ENCODE measurements at regions not wholly inside any gene's neighbourhood (a gene's known extent, or its start where the extent isn't known, plus 50 kb on each side); places are given as distances from the start of the nearest gene placed in this dataset.
A peak's percentile ranks its signal among the peaks of the same experiment; 100 is the strongest.

DNA sequence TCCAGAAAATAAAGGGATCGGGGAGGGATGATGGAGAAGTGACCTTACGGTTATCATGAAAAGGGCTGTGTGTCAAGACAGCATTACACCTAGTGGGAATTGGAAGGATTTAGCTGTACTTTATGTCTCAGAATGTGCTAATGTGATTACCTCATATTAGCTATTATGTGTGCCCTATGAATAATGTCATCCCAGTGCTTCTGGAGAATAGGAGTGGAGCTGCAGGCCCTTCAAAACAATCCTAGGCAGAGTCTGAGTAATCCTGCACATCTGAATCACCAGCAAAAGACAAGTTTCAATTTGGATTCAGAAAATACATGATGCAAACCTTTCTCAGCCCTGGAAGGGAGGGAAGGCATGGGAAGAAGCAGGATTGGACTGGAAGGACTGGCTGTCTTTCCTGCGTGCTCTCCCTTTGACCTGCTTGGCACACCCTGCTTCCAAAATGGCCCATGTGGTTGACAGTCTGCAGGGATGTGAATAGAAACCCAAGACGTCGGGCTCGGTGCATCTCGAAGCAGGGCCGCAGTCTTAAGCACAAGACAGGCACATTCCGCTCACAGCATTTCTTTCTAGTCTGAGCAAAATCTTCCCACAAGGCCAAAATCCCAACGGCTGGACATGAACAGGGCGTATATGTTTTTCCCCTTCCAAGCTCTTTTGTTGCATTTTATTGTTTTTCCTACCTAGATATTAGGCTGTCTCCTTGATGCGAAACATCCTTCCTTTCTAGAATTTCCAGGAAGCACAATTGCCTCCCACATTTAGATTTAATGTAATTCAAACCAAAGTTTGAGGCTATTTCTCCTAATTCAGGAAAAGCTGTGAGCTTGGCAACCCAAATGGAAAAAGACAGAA is 54.3 kb upstream of the TARBP1 start:
- H3K27ac ChIP-seq: peak overlapping the region; percentile 89 to 99 (median 98)
- no peak for DNase-seq
- H3K4me3 ChIP-seq (replicated peaks in 1 of 3): no peak overlapping the region
- no peaks in the 10 kb centered on the region for H3K9me3 ChIP-seq
- H3K36me3 ChIP-seq: no peaks in the 10 kb centered on the region
- peaks cover 68 to 92% of the 10 kb centered on the region in 2 donors for H3K4me1 ChIP-seq
- TF ChIP-seq POLR2A (IDR thresholded peaks at IDR 0.05): no peak
- WGBS, 2 donors: 68 to 79% methylated on average over 12 of the region's 12 CpGs
- no peaks in the 10 kb centered on the region for H3K27me3 ChIP-seq
- intact Hi-C loops (cut with DNase I): no loop called here

DNA sequence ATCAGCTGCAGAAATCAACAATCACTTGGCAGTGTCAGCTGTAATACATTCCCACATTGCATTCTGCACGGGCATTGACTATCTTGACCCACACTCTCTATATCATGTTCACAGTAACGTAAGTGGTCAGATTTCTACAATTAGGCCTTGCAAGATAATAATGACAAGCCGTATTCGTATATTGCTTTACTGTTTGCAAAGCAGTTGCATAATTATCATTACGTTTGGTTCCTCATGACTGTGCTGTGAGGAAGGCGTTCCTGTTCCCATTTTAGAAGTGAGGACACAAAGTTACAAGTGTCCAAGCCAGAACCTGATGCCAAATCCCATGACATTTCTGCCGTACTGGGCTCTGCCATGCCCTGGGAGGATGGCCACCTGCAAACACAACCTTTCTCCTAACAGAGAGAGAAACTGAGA is 53.5 kb upstream of the TARBP1 start:
- no peaks in the 10 kb centered on the region for H3K27me3 ChIP-seq
- no peaks in the 10 kb centered on the region for H3K9me3 ChIP-seq
- intact Hi-C loops (cut with DNase I): no loop called here
- H3K4me1 ChIP-seq: peaks cover 63 to 88% of the 10 kb centered on the region in 2 donors
- H3K27ac ChIP-seq: peak overlapping the region; percentile 89 to 99 (median 98)
- WGBS, 2 donors: 60 to 71% methylated on average over 7 of the region's 7 CpGs
- peak in 1 of 2 donors; percentile 21 for TF ChIP-seq POLR2A (IDR thresholded peaks at IDR 0.05)
- TF ChIP-seq, protein P1, sequence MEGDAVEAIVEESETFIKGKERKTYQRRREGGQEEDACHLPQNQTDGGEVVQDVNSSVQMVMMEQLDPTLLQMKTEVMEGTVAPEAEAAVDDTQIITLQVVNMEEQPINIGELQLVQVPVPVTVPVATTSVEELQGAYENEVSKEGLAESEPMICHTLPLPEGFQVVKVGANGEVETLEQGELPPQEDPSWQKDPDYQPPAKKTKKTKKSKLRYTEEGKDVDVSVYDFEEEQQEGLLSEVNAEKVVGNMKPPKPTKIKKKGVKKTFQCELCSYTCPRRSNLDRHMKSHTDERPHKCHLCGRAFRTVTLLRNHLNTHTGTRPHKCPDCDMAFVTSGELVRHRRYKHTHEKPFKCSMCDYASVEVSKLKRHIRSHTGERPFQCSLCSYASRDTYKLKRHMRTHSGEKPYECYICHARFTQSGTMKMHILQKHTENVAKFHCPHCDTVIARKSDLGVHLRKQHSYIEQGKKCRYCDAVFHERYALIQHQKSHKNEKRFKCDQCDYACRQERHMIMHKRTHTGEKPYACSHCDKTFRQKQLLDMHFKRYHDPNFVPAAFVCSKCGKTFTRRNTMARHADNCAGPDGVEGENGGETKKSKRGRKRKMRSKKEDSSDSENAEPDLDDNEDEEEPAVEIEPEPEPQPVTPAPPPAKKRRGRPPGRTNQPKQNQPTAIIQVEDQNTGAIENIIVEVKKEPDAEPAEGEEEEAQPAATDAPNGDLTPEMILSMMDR (IDR thresholded peaks at IDR 0.05): no peak
- H3K36me3 ChIP-seq: no peaks in the 10 kb centered on the region
- DNase-seq: peak in 1 of 2 donors; percentile 57
- no peak overlapping the region for H3K4me3 ChIP-seq (replicated peaks in 1 of 3)

DNA sequence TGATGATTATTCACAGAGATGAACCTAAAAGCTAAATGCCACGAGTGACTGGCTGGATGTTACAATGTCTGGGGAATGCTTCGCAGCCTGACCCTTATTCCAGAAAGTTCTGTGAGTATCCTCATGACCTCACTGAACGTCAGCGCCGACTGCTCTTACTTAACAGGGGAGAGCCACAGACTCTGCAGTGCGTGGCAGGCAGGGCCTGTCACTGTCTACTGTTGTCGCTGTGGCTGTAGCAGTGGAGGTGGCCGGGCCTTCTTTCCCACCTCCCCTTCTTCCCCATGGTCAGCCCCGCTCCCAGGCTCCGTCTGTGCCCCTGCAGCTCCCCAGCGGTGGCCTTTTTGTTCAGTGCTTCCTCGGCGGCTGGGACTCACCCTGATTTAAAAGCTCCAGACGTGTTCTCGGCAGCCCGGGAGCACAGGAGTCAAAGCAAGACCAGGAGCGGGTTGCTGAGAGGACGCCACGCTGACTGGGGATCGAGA is 52.2 kb upstream of the TARBP1 start:
- Histone ChIP-seq H3K27ac (peak overlapping the region; percentile 89 to 99 (median 98)), H3K4me1 (peaks cover 50 to 75% of the 10 kb centered on the region in 2 donors), H3K4me3 (replicated peaks in 1 of 3) (no peak overlapping the region), H3K36me3 (no peaks in the 10 kb centered on the region), H3K27me3 (no peaks in the 10 kb centered on the region), H3K9me3 (no peaks in the 10 kb centered on the region)
- 50 to 62% methylated on average over 19 to 20 of the region's 20 CpGs for WGBS, 2 donors
- peak in 1 of 2 donors; percentile 36 for DNase-seq
- no peak for TF ChIP-seq POLR2A (IDR thresholded peaks at IDR 0.05)
- TF ChIP-seq, protein P1 (IDR thresholded peaks at IDR 0.05): no peak
- intact Hi-C loops (cut with DNase I): no loop called here

DNA sequence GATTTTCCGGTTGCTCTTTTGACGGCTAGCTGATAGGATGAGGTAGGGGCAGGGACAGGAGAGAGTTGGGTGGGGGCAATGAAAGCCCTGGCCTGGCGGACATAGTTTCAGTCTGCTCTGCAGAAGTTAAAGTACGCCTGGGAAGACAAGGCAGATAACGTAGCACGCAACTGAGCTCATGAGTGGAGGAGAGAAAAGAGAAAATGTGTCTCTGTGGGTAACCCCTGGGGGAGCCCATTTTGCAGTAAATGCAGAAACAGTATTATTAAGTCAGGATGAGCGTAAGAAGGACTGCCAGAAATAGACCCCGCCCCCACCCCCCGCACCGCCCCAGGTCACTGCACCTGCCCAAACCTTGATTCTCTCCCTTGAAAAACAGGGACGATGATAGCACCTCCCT is 51.7 kb upstream of the TARBP1 start:
- 88 to 91% methylated on average over 11 of the region's 11 CpGs for WGBS, 2 donors
- no peak for TF ChIP-seq POLR2A (IDR thresholded peaks at IDR 0.05)
- TF ChIP-seq, protein P1 (IDR thresholded peaks at IDR 0.05): no peak
- H3K27me3 ChIP-seq: no peaks in the 10 kb centered on the region
- intact Hi-C loops (cut with DNase I): no loop called here
- H3K9me3 ChIP-seq: no peaks in the 10 kb centered on the region
- no peak for DNase-seq
- no peaks in the 10 kb centered on the region for H3K36me3 ChIP-seq
- peak overlapping the region; percentile 89 to 99 (median 98) for H3K27ac ChIP-seq
- H3K4me3 ChIP-seq (replicated peaks in 1 of 3): no peak overlapping the region
- peaks cover 45 to 70% of the 10 kb centered on the region in 2 donors for H3K4me1 ChIP-seq

DNA sequence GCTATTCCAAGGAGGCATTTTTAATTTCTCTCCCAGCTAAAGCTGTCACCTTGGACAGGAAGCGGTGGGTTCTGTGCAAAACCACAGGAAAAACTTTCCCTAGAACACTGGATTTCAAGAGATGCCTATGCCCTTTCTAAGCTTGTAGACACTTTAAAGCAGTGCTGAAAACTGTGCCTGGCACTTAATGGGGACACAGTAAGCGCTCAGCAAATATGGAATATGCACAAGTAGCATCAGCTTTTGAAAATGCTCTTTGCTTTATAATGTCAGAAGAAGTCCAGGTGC is 50.9 kb upstream of the TARBP1 start:
- H3K4me1 ChIP-seq: peaks cover 37 to 62% of the 10 kb centered on the region in 2 donors
- DNase-seq: no peak
- no peak overlapping the region for H3K4me3 ChIP-seq (replicated peaks in 1 of 3)
- H3K9me3 ChIP-seq: no peaks in the 10 kb centered on the region
- intact Hi-C loops (cut with DNase I): no loop called here
- WGBS, 2 donors: 95 to 97% methylated on average over 2 of the region's 2 CpGs
- H3K27ac ChIP-seq: peak overlapping the region; percentile 89 to 99 (median 98)
- no peak for TF ChIP-seq POLR2A (IDR thresholded peaks at IDR 0.05)
- TF ChIP-seq, protein P1 (IDR thresholded peaks at IDR 0.05): no peak
- H3K27me3 ChIP-seq: no peaks in the 10 kb centered on the region
- H3K36me3 ChIP-seq: no peaks in the 10 kb centered on the region

Data from thyroid gland (tissue), 4 donors.